GM18502 (cell line): ENCODE measurements at regions not wholly inside any gene's neighbourhood (a gene's known extent, or its start where the extent isn't known, plus 50 kb on each side); places are given as distances from the start of the nearest gene placed in this dataset.
"Not testable (repeated sequence)": the region's sequence is repeated elsewhere in the genome, so short reads cannot be mapped to it uniquely, and the experiment has no call there.

Experiments used
- ATAC-seq: cut with Tn5 transposase; IDR thresholded peaks from one replicate; pipeline ENCODE4 v1.9.1; 2021; ENCODE audit warnings: mild to moderate bottlenecking; ENCODE audit not compliant: unreplicated experiment, poor library complexity

GRCh38 chr4:71081192-71081591 is 87.7 kb downstream of the DCK start:
- ATAC-seq = no peak

GRCh38 chr4:71093745-71094144 is 100.3 kb downstream of the DCK start:
- no peak for ATAC-seq

- ATAC-seq = no peak
These were observed 100.8 kb downstream of the DCK start for GRCh38 chr4:71094201-71094600.

GRCh38 chr4:71095141-71095540 is 101.7 kb downstream of the DCK start:
- no peak for ATAC-seq

GRCh38 chr4:71095545-71095944 is 102.1 kb downstream of the DCK start:
- no peak for ATAC-seq

- ATAC-seq = no peak
These were observed 114.3 kb downstream of the DCK start for GRCh38 chr4:71107726-71108125.

- ATAC-seq = no peak
These were observed 117.0 kb downstream of the DCK start for GRCh38 chr4:71110499-71110898.

GRCh38 chr4:71111133-71111532 is 117.7 kb downstream of the DCK start:
- ATAC-seq = not testable (repeated sequence)

- ATAC-seq = no peak
These were observed 119.8 kb downstream of the DCK start for GRCh38 chr4:71113294-71113693.

GRCh38 chr4:71120831-71121524 is 127.5 kb downstream of the DCK start:
- no peak for ATAC-seq

- no peak for ATAC-seq
These were observed 130.5 kb downstream of the DCK start for GRCh38 chr4:71123951-71124350.

- no peak for ATAC-seq
These were observed 131.7 kb downstream of the DCK start for GRCh38 chr4:71125137-71125536.

- ATAC-seq = no peak
These were observed 133.3 kb downstream of the DCK start for GRCh38 chr4:71126719-71127118.

GRCh38 chr4:71130827-71131603 is 137.6 kb downstream of the DCK start:
- ATAC-seq = no peak

- no peak for ATAC-seq
These were observed 139.0 kb downstream of the DCK start for GRCh38 chr4:71132486-71132885.

GRCh38 chr4:71133491-71133890 is 140.0 kb downstream of the DCK start:
- no peak for ATAC-seq

GRCh38 chr4:71136071-71136470 is 142.6 kb downstream of the DCK start:
- ATAC-seq = no peak

- no peak for ATAC-seq
These were observed 144.7 kb downstream of the DCK start for GRCh38 chr4:71138007-71138615.

GRCh38 chr4:71140563-71140962 is 147.1 kb downstream of the DCK start:
- ATAC-seq = no peak

- no peak for ATAC-seq
These were observed 147.7 kb downstream of the DCK start for GRCh38 chr4:71141125-71141524.

GRCh38 chr4:71147261-71147660 is 153.8 kb downstream of the DCK start:
- ATAC-seq = no peak
